ENCODE measurements at regions not wholly inside any gene's neighbourhood (a gene's known extent, or its start where the extent isn't known, plus 50 kb on each side); places are given as distances from the start of the nearest gene placed in this dataset.

GRCh38 chr2:118584062-118584749, 263.2 kb downstream of the EN1 start (continued):
- TF ChIP-seq USF1 (IDR thresholded peaks at IDR 0.05; ENCODE audit: borderline replicate concordance, low read depth) (no peak), YY1 (IDR thresholded peaks at IDR 0.05; ENCODE audit: low read depth) (no peak), MEF2A (IDR thresholded peaks at IDR 0.05; ENCODE audit: borderline replicate concordance, low read depth) (no peak), GATA2 (CRISPR knock-in tag; IDR thresholded peaks at IDR 0.05) (no peak), RXRA (IDR thresholded peaks at IDR 0.05; ENCODE audit: borderline replicate concordance, low read depth) (no peak)
- TF ChIP-seq, protein P1, sequence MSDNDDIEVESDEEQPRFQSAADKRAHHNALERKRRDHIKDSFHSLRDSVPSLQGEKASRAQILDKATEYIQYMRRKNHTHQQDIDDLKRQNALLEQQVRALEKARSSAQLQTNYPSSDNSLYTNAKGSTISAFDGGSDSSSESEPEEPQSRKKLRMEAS (IDR thresholded peaks at IDR 0.05; ENCODE audit: low read depth), result no peak
- TF ChIP-seq, protein P2, sequence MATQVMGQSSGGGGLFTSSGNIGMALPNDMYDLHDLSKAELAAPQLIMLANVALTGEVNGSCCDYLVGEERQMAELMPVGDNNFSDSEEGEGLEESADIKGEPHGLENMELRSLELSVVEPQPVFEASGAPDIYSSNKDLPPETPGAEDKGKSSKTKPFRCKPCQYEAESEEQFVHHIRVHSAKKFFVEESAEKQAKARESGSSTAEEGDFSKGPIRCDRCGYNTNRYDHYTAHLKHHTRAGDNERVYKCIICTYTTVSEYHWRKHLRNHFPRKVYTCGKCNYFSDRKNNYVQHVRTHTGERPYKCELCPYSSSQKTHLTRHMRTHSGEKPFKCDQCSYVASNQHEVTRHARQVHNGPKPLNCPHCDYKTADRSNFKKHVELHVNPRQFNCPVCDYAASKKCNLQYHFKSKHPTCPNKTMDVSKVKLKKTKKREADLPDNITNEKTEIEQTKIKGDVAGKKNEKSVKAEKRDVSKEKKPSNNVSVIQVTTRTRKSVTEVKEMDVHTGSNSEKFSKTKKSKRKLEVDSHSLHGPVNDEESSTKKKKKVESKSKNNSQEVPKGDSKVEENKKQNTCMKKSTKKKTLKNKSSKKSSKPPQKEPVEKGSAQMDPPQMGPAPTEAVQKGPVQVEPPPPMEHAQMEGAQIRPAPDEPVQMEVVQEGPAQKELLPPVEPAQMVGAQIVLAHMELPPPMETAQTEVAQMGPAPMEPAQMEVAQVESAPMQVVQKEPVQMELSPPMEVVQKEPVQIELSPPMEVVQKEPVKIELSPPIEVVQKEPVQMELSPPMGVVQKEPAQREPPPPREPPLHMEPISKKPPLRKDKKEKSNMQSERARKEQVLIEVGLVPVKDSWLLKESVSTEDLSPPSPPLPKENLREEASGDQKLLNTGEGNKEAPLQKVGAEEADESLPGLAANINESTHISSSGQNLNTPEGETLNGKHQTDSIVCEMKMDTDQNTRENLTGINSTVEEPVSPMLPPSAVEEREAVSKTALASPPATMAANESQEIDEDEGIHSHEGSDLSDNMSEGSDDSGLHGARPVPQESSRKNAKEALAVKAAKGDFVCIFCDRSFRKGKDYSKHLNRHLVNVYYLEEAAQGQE (IDR thresholded peaks at IDR 0.05; ENCODE audit: low read depth, low read length), result no peak

GRCh38 chr2:118582058-118582457, 265.4 kb downstream of the EN1 start:
- no peak overlapping the region for H3K4me2 ChIP-seq
- WGBS (ENCODE audit: low lambda C conversion rate), result 50% methylated on average over 4 of the region's 4 CpGs
- no peaks in the 10 kb centered on the region for H4K20me1 ChIP-seq (ENCODE audit: insufficient read depth)
- no peak for TF ChIP-seq EP300 (IDR thresholded peaks at IDR 0.05; ENCODE audit: borderline replicate concordance in 1 of 2, low read depth in 1 of 2, low read length in 1 of 2)
- no peak for TF ChIP-seq SIN3A (IDR thresholded peaks at IDR 0.05; ENCODE audit: borderline replicate concordance, low read depth, low read length)
- no peak for TF ChIP-seq FOXJ3 (CRISPR knock-in tag; IDR thresholded peaks at IDR 0.05)
- no peak for TF ChIP-seq RFX5 (IDR thresholded peaks at IDR 0.05; ENCODE audit: low read length)
- TF ChIP-seq MEF2A (IDR thresholded peaks at IDR 0.05; ENCODE audit: borderline replicate concordance, low read depth), result no peak
- no peak for TF ChIP-seq GATA2 (CRISPR knock-in tag; IDR thresholded peaks at IDR 0.05)
- no peak for TF ChIP-seq IRF3 (IDR thresholded peaks at IDR 0.05; ENCODE audit: low read depth, low read length)
- no peak overlapping the region for H3K9ac ChIP-seq
- ChIA-PET CTCF (no interaction called here), POLR2A (no interaction called here)
- no peak overlapping the region for H3K4me3 ChIP-seq (ENCODE audit: low read depth in 2 of 2, low read length in 1 of 2)
- no peaks in the 10 kb centered on the region for H3K79me2 ChIP-seq (ENCODE audit: insufficient read depth)
- H3K4me1 ChIP-seq (ENCODE audit: control insufficient read depth in 1 of 2, insufficient read depth in 2 of 2, low read depth in 1 of 2, low read length in 1 of 2), result no peaks in the 10 kb centered on the region
- no peaks in the 10 kb centered on the region for H3K9me2 ChIP-seq
- H2AFZ ChIP-seq (ENCODE audit: low read depth), result no peak overlapping the region
- H3F3A ChIP-seq (replicated peaks; ENCODE audit: insufficient read depth), result no peaks in the 10 kb centered on the region
- H3K36me3 ChIP-seq (replicated peaks in 1 of 2; ENCODE audit: control insufficient read depth in 1 of 2, insufficient read depth in 2 of 2, low read length in 1 of 2), result no peaks in the 10 kb centered on the region
- no peaks in the 10 kb centered on the region for H3K9me3 ChIP-seq
- no peaks in the 10 kb centered on the region for H3K27me3 ChIP-seq (ENCODE audit: insufficient read depth)
- DNase-seq, result no peak
- no peak overlapping the region for H3K27ac ChIP-seq (ENCODE audit: low read depth in 2 of 2, low read length in 1 of 2)
